OCI-M1 (cell line): ENCODE measurements at regions not wholly inside any gene's neighbourhood (a gene's known extent, or its start where the extent isn't known, plus 50 kb on each side); places are given as distances from the start of the nearest gene placed in this dataset.

Source experiments
- DNase-seq: peaks from one replicate; lab custom pipeline; 2025; lab: John Stamatoyannopoulos, UW

DNA sequence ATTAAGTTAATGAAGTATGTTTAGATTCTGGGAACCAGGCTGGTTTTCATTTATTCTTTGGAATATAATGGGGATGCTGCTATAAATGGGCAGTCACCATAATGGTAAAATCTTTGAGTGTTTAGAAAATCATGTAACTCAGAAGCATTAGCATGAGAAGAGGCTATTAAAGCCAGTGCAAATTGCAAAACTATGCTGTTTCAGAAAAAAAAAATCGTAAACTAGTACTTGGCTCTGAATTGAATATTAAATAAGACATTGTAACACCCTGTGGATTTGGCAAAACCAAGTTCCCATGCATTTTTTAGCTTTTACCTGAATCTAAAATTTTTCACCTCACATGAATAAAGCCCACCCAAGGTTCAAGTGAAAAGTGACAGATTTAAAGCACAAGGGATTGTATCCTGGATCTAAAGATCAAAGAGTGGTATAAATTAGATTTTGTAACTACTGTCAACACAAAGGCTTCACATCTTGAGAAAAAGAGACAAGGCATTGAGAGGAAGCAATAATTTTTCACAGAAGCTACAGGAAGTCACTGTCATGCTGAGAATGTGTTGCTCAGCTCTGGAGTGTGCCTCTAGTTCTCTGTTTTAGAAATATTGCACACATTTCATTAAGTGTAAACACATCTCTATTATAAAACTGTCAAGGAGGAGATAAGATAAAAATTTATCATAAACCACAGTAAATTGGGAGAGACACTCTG lies 142.2 kb downstream of the ABCA8 start:
- DNase-seq, result no peak

GRCh38 chr17:68809148-68809547 lies 146.0 kb downstream of the ABCA8 start:
- no peak for DNase-seq

DNA sequence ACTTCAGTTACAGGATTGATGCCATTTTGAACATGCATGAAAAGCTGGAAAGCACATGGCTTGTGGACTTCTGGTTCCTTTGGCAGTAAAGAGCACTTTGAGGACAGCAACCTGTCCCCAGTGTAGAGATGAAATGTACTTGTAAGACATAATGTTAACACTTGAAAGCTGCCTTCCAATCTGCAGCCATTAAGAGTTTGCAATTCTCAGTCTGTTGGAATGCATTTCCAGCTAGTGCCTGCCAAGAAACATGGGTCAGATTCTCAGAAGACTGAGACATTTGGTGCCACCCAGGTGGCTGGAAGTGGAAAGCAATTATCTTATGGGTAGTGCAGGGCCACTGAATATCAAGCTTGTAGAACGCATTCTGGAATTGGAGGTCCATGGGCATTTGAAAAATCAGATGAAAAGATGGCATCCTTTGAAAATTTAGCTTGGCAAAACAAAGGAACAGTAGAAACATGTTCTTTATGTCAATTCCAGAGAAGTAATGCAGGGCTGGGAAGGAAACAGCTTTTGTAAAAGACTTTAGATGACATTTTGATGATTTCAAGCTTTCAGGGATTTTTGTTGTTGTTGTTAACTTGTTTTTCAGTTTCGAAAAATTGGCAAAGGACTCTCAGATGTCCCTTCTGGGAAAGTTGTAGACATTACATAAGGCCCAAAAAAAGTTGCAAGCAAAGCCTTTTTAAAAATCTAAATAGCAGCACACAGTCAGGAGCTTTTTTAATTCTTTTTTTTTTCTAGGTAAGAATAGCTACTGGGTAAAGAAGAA lies 147.0 kb downstream of the ABCA8 start:
- no peak for DNase-seq

DNA sequence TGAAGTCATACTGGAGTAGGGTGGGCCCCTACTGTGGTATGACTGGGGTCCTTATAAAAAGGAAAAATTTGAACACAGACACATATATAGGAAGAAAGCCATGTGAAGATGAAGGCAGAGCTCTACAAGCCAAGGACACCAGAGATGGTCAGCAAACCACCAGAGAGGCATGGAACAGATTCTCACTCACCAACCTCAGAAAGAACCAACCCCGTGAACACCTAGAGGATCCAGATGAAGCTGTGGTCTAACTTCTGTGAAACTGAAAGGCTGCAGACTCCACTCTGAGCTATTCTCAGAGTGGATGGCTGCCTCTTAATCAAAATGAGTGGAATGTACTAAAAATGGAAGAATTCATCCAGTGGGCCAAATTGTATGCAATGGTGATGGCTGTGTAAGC lies 149.6 kb downstream of the ABCA8 start:
- no peak for DNase-seq

- no peak for DNase-seq
Observed at GRCh38 chr17:68804777-68805520, 150.2 kb downstream of the ABCA8 start.

DNA sequence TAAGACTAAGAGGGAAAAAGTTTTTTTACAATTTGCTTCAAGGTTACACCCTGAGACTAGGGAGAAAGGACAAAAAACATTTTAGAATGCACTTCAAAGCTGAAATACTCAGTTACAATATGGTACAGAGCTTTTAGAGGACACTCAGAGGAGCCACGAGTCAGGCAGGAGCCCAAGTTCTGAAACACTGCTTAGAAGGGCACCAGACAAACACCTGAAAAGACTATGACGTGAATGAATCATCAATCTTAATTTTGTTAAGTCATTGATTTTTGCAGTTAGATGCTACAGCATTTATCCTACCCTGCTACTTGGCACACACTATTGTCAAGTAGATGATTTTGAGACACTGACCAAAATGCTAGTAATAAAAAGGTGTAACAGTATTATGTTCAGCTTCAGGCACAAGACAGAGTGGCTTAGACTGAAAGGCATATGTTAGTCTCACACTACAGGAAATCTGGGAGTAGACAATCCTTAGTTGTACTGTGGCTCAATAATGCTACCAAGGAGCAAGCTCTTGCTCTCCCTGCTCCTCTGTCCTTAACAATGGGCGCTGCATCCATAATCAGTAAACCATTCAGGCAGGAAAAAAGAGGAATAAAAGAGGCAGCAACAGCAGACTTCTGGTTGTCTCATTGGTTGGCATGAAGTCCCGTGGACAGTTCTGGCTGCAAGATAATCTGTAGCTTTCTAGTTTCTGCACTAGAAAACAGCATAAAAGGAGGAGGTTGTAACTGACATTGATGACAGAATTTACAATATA lies 151.8 kb downstream of the ABCA8 start:
- no peak for DNase-seq

DNA sequence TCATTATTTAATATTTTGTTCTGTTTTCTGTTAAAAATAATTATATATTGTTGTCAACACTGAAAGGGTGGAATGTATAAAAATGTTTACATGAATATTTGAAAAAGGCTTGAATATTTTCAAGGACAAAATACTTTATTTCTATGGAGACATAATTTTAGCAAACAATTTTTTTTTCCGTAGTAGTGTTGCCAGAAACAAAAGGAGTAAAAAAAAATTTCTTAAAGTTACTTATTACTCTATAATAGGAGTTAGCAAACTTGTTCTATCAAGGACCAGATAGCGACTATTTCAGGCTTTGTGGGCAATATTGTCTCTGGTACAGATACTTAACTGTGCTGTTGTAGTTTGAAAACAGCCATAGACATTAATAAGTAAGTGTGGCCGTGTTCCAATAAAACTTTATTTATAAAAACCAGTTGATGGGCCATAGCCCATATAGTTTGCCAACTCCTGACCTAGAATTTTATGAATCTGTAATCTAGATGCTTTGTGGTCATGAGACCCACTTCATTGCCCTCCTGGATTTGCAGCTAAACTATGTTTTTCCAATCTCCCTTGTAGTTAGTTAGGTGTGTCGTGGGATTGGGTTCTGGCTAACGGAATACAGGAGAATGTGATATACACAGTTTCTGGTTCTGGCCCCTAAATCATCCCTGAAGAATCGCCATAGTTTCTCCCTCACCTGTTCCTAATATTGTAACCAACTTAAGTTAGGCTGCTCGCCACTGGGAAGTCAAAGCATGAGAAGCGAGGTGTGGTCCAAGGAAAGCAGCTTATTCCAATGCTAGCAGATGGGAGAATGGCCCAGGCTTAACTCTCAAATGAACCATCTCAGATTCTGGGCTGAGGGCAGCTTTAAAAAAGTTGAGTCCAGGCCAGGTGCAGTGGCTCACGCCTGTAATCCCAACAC lies 153.6 kb downstream of the ABCA8 start:
- no peak for DNase-seq

DNA sequence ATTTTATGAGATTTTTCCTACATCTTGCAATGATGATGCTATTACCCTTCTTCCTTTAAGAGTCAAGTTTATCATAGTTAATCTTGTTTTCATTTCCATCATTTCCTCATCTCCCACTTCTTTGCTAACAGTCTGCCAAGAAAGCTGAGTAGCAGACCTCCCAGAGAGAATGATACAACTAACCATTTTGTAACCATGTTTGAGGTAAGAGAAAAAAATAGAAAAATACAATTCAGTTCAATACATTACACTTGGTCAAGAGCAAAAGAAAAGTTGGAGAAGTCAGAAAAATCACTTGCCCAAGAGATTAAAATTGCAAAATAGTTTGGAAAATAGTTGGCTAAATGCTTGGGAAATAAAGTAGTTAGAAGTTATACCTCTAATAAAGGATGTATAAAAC lies 154.4 kb downstream of the ABCA8 start:
- DNase-seq, result no peak

GRCh38 chr17:68794636-68795434 lies 160.4 kb downstream of the ABCA8 start:
- DNase-seq, result peak; percentile 52

GRCh38 chr17:68792873-68793272 lies 162.3 kb downstream of the ABCA8 start:
- DNase-seq, result no peak

- DNase-seq, result no peak
Observed at GRCh38 chr17:68792042-68792685, 163.0 kb downstream of the ABCA8 start.

- no peak for DNase-seq
Observed at GRCh38 chr17:68790931-68791330, 164.3 kb downstream of the ABCA8 start.

- DNase-seq, result no peak
Observed at GRCh38 chr17:68790492-68790891, 164.7 kb downstream of the ABCA8 start.

- DNase-seq, result no peak
Observed at GRCh38 chr17:68789203-68789962, 165.8 kb downstream of the ABCA8 start.

DNA sequence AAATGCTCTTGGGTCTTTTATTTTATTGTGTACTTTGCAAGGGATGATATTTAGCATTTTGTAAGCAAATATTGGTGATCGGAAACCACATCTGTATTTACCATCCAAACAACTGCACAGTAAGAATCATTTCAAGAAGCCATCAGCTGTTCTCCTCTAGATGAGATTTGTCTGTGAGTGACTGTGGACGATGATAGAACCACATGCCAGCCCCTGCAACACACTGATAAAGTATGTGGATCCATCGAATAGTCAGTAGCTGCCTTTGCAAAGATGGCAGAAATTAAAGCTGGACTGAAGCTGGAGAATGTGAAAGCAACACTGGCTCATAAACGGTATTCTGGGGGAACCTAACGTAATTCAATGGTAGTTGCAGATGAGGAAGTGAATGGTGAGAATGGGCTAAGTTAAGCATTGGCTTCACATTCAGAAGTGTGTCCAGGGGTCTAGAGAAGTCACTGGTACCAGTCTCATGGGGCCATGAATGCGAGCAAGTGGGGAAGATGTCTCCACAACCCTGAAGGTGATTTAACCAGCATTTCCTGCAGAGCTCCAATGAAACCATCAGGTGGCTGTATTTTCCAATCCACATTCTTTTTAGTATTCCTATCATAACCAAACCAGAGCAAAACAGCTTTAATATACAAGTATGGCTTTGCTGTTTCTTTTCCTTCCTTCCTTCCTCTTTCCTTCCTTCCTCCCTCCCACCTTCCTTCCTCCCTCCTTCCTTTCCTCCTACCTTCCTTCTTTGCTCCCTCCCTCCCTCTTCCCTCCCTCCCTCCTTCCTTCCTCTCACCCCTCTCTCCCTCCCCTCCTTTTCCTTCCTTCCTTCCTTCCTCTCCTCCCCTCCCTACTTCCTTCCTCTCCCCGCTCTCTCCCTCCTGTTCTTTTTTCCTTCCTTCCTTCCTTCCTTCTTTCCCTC lies 169.4 kb downstream of the ABCA8 start:
- DNase-seq, result peak; percentile 72

DNA sequence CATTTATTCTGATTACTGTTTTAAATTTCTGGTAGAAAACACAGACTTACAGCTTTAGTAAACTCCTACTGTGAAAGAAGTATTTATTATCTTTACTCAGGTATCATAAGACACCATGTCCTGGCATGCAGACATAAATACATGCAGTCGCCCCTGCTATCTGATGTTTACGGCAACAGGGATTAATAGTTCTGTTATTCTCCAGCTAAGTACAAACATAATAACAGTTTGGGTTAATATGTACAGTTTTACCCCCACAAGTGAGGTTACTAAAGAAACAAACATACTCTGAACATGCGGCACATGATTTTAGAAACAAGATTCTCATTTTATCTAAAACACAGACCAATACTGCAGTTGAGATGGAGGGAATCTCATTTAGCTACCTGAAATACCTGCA lies 170.8 kb downstream of the ABCA8 start:
- DNase-seq, result no peak

DNA sequence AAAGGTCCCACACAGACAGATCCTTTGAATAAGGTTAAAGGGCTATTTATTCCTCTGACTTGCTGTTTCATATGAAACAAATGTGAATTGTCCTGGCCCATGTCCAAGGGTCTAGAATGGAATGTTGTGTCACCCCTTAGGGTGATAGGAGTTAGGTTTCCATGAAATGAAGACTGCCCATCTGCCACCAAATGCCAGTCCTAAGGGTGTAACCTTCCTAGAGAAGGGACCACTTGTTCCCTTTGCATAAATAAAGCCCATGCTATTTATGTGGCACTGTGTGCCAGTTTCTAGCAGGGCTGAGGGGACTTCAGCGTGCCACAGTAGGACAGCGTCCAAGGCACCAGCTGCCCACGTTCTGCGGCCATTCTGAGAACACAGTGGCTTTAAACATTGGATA lies 171.3 kb downstream of the ABCA8 start:
- DNase-seq, result no peak

- DNase-seq, result no peak
Observed at GRCh38 chr17:68782789-68783188, 172.4 kb downstream of the ABCA8 start.
